WTC11 (cell line): ENCODE measurements at regions not wholly inside any gene's neighbourhood (a gene's known extent, or its start where the extent isn't known, plus 50 kb on each side); places are given as distances from the start of the nearest gene placed in this dataset.
"Not testable (repeated sequence)": the region's sequence is repeated elsewhere in the genome, so short reads cannot be mapped to it uniquely, and the experiment has no call there.

Source experiments
- ATF6 ChIP-seq: sonication (generic); formaldehyde crosslinking; IDR thresholded peaks from 2 replicates; pipeline ENCODE4 v1.8.1; 2023; ENCODE audit warnings: mild to moderate bottlenecking, missing genetic modification reagents
- CTCF ChIP-seq: fragments of 200-600 bp; IDR thresholded peaks from 2 replicates; pipeline ENCODE4 v1.8.0; 2022; ENCODE audit warnings: antibody characterized with exemption
- E2F5 ChIP-seq: sonication (generic); formaldehyde crosslinking; IDR thresholded peaks from 2 replicates; pipeline ENCODE4 v1.8.1; 2022; ENCODE audit warnings: mild to moderate bottlenecking, moderate library complexity, missing genetic modification reagents
- JUN ChIP-seq: sonication (generic); formaldehyde crosslinking; IDR thresholded peaks from 2 replicates; pipeline ENCODE4 v1.8.0; 2023; ENCODE audit warnings: mild to moderate bottlenecking, missing genetic modification reagents
- NFYB ChIP-seq: sonication (generic); formaldehyde crosslinking; conservative IDR thresholded peaks from 2 replicates; pipeline ENCODE4 v1.8.0; 2022; ENCODE audit warnings: low read depth, missing genetic modification reagents
- NR2C2 ChIP-seq: sonication (generic); formaldehyde crosslinking; IDR thresholded peaks from 2 replicates; pipeline ENCODE4 v1.8.0; 2022; ENCODE audit warnings: mild to moderate bottlenecking, missing genetic modification reagents
- PREB ChIP-seq: sonication (generic); formaldehyde crosslinking; IDR thresholded peaks from 2 replicates; pipeline ENCODE4 v1.8.1; 2022; ENCODE audit warnings: mild to moderate bottlenecking, missing genetic modification reagents, moderate library complexity, borderline replicate concordance
- SMAD3 ChIP-seq: sonication (generic); formaldehyde crosslinking; IDR thresholded peaks from 2 replicates; pipeline ENCODE4 v1.8.0; 2022; ENCODE audit warnings: missing genetic modification reagents, mild to moderate bottlenecking, borderline replicate concordance
- ZSCAN18 ChIP-seq: fragments of 250-450 bp; sonication (Bioruptor Pico); IDR thresholded peaks from 2 replicates; pipeline ENCODE4 v2.1.2; 2022; ENCODE audit warnings: mild to moderate bottlenecking, moderate library complexity
- TF ChIP-seq, protein P1 (sequence below): sonication (generic); formaldehyde crosslinking; IDR thresholded peaks from 2 replicates; pipeline ENCODE4 v1.8.1; 2022; ENCODE audit warnings: low read depth, missing genetic modification reagents, borderline replicate concordance
- TF ChIP-seq, protein P2 (sequence below): sonication (generic); formaldehyde crosslinking; conservative IDR thresholded peaks from 2 replicates; pipeline ENCODE4 v1.8.1; 2022; ENCODE audit warnings: mild to moderate bottlenecking, missing genetic modification reagents
- TF ChIP-seq, protein P3 (sequence below): sonication (generic); formaldehyde crosslinking; IDR thresholded peaks from 2 replicates; pipeline ENCODE4 v1.8.0; 2022; ENCODE audit warnings: mild to moderate bottlenecking, missing genetic modification reagents

GRCh38 chr15:101953993-101954392 lies 142.0 kb downstream of the OR4F15 start:
- TF ChIP-seq CTCF; PREB (CRISPR knock-in tag); SMAD3; JUN (CRISPR knock-in tag); ZSCAN18 (CRISPR knock-in tag); NFYB (CRISPR knock-in tag); NR2C2 (CRISPR knock-in tag); E2F5 (CRISPR knock-in tag); ATF6 (CRISPR knock-in tag): not testable (repeated sequence)
- TF ChIP-seq, protein P1, sequence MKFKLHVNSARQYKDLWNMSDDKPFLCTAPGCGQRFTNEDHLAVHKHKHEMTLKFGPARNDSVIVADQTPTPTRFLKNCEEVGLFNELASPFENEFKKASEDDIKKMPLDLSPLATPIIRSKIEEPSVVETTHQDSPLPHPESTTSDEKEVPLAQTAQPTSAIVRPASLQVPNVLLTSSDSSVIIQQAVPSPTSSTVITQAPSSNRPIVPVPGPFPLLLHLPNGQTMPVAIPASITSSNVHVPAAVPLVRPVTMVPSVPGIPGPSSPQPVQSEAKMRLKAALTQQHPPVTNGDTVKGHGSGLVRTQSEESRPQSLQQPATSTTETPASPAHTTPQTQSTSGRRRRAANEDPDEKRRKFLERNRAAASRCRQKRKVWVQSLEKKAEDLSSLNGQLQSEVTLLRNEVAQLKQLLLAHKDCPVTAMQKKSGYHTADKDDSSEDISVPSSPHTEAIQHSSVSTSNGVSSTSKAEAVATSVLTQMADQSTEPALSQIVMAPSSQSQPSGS: not testable (repeated sequence)
- TF ChIP-seq, protein P2, sequence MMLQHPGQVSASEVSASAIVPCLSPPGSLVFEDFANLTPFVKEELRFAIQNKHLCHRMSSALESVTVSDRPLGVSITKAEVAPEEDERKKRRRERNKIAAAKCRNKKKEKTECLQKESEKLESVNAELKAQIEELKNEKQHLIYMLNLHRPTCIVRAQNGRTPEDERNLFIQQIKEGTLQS (CRISPR knock-in tag): not testable (repeated sequence)
- TF ChIP-seq, protein P3, sequence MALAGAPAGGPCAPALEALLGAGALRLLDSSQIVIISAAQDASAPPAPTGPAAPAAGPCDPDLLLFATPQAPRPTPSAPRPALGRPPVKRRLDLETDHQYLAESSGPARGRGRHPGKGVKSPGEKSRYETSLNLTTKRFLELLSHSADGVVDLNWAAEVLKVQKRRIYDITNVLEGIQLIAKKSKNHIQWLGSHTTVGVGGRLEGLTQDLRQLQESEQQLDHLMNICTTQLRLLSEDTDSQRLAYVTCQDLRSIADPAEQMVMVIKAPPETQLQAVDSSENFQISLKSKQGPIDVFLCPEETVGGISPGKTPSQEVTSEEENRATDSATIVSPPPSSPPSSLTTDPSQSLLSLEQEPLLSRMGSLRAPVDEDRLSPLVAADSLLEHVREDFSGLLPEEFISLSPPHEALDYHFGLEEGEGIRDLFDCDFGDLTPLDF (CRISPR knock-in tag): not testable (repeated sequence)
